HL-60/S4 treated with retinoic acid at 250 ng/mL for 4 days and 3 days (cell line): ENCODE measurements at regions not wholly inside any gene's neighbourhood (a gene's known extent, or its start where the extent isn't known, plus 50 kb on each side); places are given as distances from the start of the nearest gene placed in this dataset.

Source experiments
- in situ Hi-C: fragments of 300-500 bp; cut with MboI; formaldehyde crosslinking; loops from 2 replicates; pipeline ENCODE4 v1.7.0; 2022; ENCODE audit warnings: low sequenced_read_pairs

GRCh38 chr11:79592824-79593223 is 152.0 kb upstream of the TENM4 start:
- in situ Hi-C loops = no loop called here

DNA sequence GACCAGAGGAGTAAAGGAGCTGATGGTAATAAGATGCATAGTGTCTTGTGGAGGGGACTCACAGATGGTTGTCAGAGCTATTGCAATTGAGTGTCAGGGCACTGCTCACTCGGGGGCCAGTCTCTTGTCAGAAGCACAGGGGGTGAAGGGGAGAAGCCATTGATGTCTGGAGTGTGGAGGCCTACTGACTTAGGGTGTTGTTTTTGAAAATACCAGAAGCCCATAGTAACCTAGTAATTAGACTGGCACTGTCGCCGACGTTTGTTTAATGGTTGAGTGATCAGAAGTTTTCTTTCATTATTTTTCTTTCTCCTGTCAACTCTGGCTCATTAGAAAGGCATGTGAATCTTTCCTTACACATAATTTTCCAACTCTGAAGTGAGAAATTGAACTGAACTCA is 151.6 kb upstream of the TENM4 start:
- in situ Hi-C loops = no loop called here

DNA sequence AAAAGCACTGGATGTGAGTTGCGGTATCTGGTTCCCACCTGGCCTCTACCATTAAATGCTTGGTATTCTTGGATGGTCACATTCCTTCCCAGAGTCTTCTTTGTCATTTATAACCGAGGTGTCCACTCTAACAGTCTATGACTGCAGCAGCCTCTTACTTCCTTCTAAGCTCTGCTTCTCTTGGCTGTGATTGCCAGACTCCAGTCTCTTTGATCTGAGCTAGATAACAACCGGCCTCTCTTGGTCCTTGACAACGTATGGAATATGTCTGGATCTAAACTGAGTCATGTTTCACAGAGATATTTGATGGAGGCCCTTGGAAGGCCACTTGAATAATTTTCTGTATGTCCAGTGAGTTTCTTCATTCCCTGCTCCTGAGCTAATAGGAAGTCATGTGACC is 141.6 kb upstream of the TENM4 start:
- in situ Hi-C loops = no loop called here

DNA sequence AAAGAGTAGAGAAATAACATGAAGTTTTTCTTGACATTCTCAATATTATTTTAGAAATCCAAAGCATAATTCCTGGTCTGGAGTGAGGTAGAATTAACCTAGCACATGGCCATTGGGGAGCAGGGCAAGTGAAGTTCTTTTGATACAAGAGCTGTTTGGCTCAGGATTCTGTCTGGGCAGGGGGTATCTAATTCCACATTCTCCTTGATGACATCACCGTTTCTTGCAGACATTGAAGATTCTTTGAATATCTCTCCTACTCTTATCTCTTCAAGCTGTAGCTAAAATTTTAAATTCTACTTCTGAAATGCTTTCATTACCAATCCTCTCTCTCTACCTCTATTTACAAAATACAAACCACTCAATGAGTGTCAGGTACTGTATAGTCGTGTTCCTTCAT is 138.2 kb upstream of the TENM4 start:
- in situ Hi-C loops = no loop called here

DNA sequence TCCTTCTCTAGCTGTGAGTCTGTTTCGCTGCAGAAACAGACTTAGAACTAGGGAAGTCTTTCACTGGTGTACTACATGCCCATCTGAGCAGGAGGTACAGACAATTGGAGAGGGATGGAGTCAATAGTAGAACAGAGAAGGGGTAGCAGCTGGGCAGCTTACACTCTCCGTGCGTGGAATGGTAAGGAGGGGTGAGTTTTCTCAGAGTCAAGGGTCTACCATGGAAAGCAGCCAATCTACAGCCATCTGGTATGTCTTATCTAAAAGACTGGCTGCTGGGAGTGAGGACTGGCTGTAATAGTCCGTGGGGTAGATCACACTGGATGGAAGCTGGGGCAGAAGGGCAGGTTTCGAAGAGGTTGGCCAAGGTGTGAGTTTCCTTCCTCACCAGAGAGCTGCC is 137.3 kb upstream of the TENM4 start:
- in situ Hi-C loops = no loop called here

DNA sequence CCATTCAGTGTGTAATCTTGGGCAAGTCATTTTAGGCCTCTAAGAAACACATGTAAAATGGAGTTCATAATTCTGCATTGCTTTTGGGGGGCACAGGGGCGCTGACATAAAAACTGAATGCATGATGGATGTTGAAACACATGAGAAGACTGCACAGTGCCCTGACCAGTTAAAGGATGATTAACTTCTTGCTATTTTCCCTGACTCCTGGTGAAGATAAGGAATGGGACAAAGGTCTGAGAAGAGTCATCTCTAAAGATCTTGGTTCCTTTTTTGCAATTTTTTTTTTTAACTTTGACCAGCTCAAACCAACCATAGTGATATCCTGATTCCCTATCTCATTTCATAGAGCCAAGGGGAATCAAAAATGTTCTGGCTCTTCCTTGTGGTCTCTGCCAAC is 134.9 kb upstream of the TENM4 start:
- in situ Hi-C loops = no loop called here

DNA sequence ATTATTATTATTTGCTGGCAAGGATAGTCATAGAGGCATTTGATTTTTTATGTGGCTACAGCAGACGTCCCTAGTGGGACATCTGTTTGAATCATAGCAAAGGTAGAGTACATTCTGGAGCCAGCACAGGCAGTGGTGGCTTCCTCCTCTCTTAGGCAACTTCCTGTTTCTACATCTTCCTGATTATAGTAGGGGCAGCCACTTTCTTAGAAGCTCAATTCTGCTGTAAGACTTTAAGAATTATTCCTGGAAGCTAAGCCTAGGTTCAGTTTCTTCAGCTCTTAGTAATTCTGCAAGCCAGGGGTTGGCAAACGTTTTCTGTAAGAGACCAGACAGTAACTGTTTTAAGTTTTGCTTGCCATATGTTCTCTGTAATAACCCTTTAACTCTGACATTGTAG is 129.3 kb upstream of the TENM4 start:
- in situ Hi-C loops = no loop called here

GRCh38 chr11:79564288-79564925 is 123.6 kb upstream of the TENM4 start:
- in situ Hi-C loops = no loop called here

DNA sequence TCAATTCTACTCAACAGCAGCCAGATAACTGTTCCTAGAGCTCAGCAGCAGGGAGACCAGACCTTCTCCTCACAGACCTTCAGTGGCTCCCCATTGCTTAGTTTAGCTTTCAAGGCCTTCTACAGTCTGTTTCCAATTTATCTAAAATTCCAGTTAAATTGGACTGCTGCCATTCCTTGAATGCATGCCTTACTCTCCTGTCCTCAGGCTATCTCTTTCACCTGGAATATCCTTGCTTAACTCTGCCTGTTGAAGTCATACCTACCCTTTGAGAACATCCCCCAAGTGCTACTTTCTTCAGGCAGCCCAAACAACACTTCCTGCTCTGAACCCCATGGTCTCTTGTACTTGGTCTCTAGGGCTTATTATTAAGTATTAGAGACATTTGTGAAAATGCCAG is 120.7 kb upstream of the TENM4 start:
- in situ Hi-C loops = no loop called here

GRCh38 chr11:79550809-79551208 is 110.0 kb upstream of the TENM4 start:
- in situ Hi-C loops = no loop called here

- in situ Hi-C loops = no loop called here
Observed at GRCh38 chr11:79547256-79547655, 106.4 kb upstream of the TENM4 start.

- in situ Hi-C loops = no loop called here
Observed at GRCh38 chr11:79546351-79546750, 105.5 kb upstream of the TENM4 start.

- in situ Hi-C loops = no loop called here
Observed at GRCh38 chr11:79544361-79544760, 103.5 kb upstream of the TENM4 start.

DNA sequence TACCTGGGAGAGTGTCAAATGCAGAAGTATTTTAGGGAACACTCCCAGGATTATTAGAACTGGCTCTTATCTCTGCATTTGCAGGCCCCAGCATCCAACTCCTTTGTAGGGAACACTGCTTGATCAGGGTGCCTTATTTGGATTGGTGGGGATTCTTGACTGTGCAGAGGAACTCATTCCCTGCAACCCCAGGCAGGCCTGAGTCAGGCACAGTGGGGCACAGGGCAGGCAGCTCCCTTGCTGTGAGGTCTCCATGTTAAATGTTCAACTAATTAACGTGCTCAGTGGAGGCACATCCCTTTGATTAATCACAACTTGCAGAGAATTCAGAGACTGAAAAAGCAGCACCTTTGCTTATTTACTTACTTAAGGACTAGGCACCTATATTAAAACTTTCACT is 102.3 kb upstream of the TENM4 start:
- in situ Hi-C loops = no loop called here

- in situ Hi-C loops = no loop called here
Observed at GRCh38 chr11:79541466-79541865, 100.6 kb upstream of the TENM4 start.

- in situ Hi-C loops = no loop called here
Observed at GRCh38 chr11:79538775-79539174, 97.9 kb upstream of the TENM4 start.

GRCh38 chr11:79536155-79536917 is 95.5 kb upstream of the TENM4 start:
- in situ Hi-C loops = no loop called here

- in situ Hi-C loops = no loop called here
Observed at GRCh38 chr11:79535606-79536005, 94.8 kb upstream of the TENM4 start.

DNA sequence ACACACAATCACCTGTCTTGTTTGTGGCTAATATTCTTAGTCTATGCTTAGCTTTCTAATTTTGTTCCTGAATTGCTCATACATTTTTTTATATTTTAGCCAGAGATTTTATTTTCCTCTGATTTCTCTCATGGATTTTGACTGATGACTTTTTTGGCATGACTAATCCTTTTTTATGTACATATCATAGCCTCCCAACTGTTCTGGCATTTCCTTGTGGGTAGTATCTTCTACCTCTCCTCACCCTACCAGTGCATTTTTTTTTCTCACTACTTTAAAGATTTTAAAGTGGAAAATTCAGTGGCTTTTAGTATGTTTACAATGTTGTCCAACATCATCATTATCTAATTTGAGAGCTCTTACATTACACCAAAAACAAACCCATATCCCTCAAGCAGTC is 84.4 kb upstream of the TENM4 start:
- in situ Hi-C loops = no loop called here

- in situ Hi-C loops = no loop called here
Observed at GRCh38 chr11:79522626-79523025, 81.8 kb upstream of the TENM4 start.

- in situ Hi-C loops = no loop called here
Observed at GRCh38 chr11:79520086-79520485, 79.3 kb upstream of the TENM4 start.

- in situ Hi-C loops = no loop called here
Observed at GRCh38 chr11:79515781-79516180, 75.0 kb upstream of the TENM4 start.

DNA sequence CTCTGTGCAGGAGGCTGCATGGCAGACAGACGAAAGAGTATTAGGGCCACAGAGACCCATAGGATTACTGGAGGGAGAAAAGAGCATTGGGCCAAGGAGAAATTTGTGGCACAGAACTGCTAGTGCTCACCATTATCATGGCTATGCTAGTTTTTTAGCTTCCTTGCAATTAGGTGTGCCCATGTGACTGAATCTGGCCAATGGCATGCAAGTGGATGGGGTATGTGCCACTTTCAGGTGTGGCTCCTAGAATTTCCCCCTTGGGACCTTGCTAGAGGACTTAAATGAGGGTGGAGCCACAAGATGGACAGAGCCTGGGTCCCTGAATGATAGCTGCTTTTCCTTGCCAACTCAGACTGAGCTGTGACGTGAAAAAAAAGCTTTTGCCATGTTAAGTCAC is 73.9 kb upstream of the TENM4 start:
- in situ Hi-C loops = no loop called here
